ELF-1 (cell line): ENCODE measurements at regions not wholly inside any gene's neighbourhood (a gene's known extent, or its start where the extent isn't known, plus 50 kb on each side); places are given as distances from the start of the nearest gene placed in this dataset.
A peak's percentile ranks its signal among the peaks of the same experiment; 100 is the strongest.
"Not testable (repeated sequence)": the region's sequence is repeated elsewhere in the genome, so short reads cannot be mapped to it uniquely, and the experiment has no call there.

Source experiments
- DNase-seq: peaks from one replicate; pipeline ENCODE4 v3.0.0-alpha.2; 2016; ENCODE audit warnings: low read depth, low spot score

- DNase-seq: no peak
Observed at GRCh38 chr2:138943470-138943869, 163.3 kb upstream of the NXPH2 start.

DNA sequence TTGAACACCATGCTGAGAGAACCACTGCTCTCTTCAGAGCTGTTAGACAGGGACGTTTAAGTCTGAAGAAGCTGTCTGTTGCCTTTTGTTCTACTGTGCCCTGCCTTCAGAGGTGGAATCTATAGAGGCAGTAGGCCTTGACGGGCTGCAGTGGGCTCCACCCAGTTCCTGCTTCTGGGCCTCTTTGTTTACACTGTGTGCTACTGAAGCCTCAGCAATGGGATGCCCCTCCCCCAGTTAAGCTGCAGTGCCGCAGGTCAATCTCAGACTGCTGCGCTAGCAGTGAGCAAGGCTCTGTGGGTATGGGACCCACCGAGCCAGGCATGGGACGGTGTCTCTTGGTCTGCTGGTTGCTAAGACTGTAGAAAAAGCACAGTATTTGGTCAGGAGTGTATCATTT is 162.3 kb upstream of the NXPH2 start:
- DNase-seq: peak; percentile 83

DNA sequence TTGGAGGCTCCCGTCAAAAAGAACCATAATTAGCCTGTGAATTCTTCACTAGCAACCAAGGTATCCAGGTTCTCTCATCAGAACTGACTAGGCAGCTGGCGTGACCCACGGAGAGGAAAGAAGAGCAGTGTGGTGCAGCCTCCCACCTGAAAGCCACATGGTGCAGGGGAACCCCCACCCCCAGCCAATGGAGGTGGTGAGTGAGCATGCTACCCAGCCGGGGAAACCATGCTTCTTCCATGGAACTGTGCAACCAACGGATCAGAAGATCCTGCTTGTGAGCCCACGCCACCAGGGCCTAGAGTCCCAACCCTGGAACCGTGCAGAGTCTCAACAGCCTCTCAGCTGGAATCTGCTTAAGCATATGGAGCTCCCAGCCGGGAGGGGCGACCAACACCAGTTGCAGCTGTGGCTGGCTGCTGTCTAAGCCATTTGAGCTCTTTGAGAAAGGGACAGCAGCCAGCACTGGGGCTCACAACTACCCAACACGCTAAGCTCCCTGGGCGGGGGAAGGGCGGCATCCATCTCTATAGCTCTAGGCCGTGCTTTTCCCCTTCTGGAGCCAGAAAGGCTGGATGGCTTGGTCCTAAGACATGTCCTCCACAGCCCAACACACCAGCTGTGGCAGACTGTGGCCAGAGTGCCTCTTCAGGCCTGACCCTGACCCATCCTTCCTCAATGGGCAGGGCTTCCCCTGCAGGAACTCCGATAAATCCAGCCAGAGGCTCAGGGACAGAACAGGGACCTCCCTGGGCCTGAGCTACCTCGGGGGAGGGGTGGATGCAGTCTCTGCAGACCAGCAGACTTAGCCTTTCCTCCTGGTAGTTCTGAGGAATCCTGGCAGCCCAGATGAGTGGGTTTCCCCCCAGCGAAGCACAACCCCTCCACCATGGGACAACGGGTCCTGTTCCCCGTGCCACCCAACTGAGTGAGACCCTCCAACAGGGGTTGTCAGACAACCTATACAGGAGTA is 151.4 kb upstream of the NXPH2 start:
- peak; percentile 54 for DNase-seq

DNA sequence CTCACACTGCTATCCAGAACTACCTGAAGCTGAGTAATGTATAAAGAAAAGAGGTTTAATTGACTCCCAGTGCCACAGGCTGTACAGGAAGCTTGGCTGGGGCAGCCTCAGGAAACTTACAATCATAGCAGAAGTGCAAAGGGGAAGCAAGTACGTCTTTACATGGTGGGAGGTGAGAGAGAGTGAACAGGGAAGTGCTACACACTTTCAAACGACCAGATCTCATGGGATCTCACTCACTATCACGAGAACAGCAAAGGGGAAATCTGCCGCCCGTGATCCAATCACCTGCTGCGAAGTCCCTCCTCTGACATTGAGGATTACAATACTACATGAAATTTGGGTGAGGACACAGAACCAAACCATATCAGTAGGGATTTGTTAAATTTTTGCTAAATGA is 150.4 kb upstream of the NXPH2 start:
- no peak for DNase-seq

- no peak for DNase-seq
Observed at GRCh38 chr2:138928374-138929021, 148.3 kb upstream of the NXPH2 start.

- no peak for DNase-seq
Observed at GRCh38 chr2:138922973-138923563, 142.9 kb upstream of the NXPH2 start.

DNA sequence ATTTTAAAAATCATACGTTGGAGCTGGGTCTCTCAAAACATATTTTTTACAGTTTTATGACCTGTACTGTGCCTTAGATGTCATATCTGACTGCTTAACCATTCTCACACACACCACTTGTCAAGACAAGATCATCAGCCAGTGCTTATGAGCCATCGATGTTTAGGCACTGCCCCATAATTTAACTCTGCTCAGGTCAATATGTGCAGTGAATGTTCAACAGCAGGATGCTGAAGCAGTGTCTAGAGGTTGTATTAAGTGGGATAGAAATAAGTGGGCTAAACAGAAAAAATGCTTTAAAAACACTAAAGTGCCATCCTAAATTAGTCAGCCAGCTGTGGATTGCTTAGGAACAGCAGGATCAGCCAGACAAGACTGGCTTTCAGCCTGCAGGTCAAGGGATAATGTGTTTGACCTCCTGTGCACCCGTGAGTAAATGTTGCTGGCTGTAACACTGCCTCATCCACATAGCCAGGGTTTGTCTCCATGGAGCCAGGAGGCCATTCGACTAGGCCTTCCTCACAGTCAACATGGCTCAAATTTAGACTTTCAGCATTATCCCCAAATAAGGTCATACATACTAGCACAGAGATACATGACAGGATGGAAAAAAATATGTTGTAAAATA is 139.0 kb upstream of the NXPH2 start:
- no peak for DNase-seq

GRCh38 chr2:138910427-138910826 is 130.2 kb upstream of the NXPH2 start:
- no peak for DNase-seq

GRCh38 chr2:138906549-138906948 is 126.4 kb upstream of the NXPH2 start:
- DNase-seq: no peak

GRCh38 chr2:138902239-138902871 is 122.2 kb upstream of the NXPH2 start:
- no peak for DNase-seq

DNA sequence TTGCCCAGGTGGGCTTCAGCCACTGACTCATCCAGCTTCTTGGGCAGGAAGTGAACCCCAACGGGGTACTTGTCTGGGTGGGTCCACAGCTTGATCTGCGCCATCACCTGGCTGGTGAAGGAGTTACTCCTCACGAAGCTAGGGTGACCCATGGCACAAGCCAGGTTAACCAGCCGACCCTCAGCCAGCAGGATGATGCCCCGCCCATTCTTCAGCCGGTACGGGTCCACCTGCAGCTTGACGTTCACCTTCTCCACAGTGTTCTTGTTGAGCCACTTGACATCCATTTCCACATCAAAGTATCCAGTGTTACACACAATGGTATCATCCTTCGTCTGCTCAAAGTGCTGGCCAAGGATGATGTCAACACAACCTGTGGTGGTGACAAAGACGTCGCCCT is 121.3 kb upstream of the NXPH2 start:
- DNase-seq: no peak

- no peak for DNase-seq
Observed at GRCh38 chr2:138898855-138899254, 118.7 kb upstream of the NXPH2 start.

DNA sequence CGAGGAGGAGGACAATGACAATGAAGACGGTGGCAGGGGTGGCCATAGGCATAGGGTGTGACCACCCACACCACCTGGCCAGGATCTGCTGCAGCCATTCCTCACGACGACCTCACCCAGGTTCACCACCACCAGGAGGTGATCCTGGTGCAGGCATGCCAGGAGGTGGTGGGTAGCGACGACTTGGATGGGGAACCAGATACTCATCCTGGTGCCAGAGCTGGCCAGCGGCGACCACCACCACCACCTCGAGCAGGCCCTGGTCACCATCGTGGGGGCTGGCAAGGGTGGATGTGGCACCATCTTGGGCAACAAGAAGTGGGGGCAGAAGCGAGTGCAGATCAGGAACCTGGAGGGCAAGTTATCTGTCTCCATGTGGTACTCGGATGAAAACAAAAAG is 117.1 kb upstream of the NXPH2 start:
- no peak for DNase-seq

GRCh38 chr2:138893746-138894145 is 113.6 kb upstream of the NXPH2 start:
- DNase-seq: no peak

DNA sequence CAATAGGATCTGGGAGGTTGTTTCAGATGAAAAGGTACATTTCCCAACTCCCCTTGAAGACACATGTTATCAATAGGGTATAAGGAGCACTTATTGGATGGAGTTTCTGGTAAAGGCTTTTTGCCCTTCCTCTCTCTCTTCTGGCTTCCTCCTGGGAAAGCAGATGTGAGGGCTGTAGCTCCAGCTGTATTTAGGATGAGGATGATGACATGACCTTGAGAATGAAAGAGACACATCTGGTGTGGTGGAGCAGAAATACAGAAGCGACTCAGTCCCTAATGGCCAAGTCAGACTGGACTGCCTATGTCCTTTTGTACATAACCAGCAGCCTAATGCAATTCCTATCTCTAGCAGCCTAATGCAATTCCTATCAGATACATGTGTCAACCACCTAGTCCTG is 100.9 kb upstream of the NXPH2 start:
- no peak for DNase-seq

GRCh38 chr2:138879931-138880330 is 99.7 kb upstream of the NXPH2 start:
- no peak for DNase-seq

DNA sequence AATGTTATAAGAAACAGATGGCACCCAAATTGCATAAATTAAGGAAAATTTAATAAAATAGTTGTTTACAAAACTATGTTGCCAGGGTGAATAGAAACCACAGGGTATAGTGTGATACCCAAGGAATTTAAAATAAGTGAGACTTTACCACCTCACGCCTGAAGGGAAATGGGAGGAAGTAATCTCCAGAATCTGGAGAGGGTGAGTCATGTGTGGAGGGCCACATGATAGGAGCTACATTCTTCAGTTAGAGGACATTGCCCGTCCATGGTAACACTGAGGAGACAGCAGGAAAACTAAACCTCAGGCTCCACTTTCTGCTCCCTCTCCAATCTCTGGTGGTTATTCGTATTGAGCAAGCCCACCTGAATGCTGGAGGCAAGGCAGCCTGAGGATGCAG is 97.2 kb upstream of the NXPH2 start:
- no peak for DNase-seq

DNA sequence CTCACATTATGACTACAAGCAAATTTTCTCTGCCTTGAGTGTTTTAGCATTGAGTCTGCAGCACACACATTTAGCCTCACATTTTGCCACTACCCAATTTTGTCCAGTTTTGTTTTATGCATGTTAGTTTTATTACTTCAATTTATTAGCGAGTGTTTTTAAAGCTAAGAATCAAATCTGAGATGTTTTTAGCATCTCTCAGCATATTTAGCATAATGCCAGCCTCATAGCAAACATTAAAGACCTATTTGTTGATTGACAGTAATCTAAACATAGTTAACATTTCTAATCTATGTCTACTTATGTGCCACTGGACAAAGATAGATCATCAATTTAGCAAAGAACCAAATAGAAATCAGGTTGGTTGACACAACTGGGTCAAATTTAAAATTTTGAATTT is 94.1 kb upstream of the NXPH2 start:
- no peak for DNase-seq

DNA sequence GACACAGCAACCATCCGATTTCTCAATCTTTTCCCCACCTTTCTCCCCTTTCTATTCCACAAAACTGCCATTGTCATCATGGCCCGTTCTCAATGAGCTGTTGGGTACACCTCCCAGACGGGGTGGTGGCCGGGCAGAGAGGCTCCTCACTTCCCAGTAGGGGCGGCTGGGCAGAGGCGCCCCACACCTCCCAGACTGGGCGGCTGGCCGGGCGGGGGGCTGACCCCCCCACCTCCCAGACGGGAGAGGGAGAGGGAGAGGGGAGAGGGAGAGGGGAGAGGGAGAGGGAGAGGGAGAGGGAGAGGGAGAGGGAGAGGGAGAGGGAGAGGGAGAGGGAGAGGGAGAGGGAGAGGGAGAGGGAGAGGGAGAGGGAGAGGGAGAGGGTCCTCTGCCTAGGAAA is 91.9 kb upstream of the NXPH2 start:
- DNase-seq: not testable (repeated sequence)

GRCh38 chr2:138871312-138871711 is 91.1 kb upstream of the NXPH2 start:
- DNase-seq: no peak

DNA sequence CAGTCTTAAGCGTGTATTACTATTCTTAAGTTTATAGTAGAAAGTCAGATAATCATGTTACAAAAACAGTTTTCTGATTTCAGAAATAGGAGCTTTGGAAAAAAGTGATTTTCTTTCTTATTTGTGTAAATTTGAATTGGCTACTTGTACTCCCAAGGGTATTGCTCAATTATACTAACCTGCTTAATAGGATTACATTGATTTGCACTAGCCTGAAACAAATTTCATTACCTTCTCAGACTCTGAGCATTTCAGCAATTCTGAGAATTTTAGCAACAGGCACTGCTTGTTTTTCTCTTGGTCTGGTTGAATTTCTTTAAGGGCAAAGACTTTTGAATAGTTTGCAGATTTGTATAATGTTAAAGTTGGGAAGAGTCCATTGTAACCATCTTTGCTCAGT is 87.2 kb upstream of the NXPH2 start:
- no peak for DNase-seq

DNA sequence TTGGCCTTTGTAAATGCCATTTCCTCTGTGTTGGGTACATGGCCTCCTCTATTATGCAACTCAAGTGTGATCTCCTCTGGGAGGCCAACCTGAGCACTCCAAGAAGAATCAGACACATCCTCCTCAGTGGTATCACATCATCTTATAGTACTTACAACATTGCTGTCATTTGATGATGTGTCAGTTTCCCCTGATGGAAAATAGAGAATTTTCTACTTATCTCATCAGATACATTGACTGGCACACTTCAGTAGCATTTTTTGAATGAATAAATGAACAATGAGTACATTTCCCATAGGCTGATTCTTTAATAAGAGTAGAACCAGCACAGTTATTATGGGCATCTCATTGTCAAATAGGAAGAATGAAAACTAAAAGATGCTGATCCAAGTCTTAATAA is 86.6 kb upstream of the NXPH2 start:
- DNase-seq: no peak
